ENCODE measurements at regions not wholly inside any gene's neighbourhood (a gene's known extent, or its start where the extent isn't known, plus 50 kb on each side); places are given as distances from the start of the nearest gene placed in this dataset.

GRCh38 chr2:125107446-125107845, 1082.4 kb downstream of the CNTNAP5 start:
- ATAC-seq (ENCODE audit: low read depth in 2 of 2) = no peak
- DNase-seq = no peak
- Mint-ChIP-seq H3K9me3 (peaks cover 0 to 19% (median 5%) of the 10 kb centered on the region in 7 donors), H3K27me3 (no peaks in the 10 kb centered on the region), H3K27ac (no peak overlapping the region), H3K36me3 (no peaks in the 10 kb centered on the region), H3K4me3 (peak overlapping the region in 1 of 4 donors; percentile 13), H3K4me1 (no peaks in the 10 kb centered on the region)
- no peaks in the 10 kb centered on the region for H3K4me1 ChIP-seq (ENCODE audit: control insufficient read depth, insufficient read depth, low read length, poor library complexity, severe bottlenecking)
- no peak overlapping the region for H3K27ac ChIP-seq (ENCODE audit: insufficient read depth, low read length, poor library complexity, severe bottlenecking)
- no peaks in the 10 kb centered on the region for H3K36me3 ChIP-seq (ENCODE audit: control insufficient read depth, insufficient read depth, low read length)
- no peak overlapping the region for H3K4me3 ChIP-seq (ENCODE audit: low read depth, low read length)
- no peaks in the 10 kb centered on the region for H3K27me3 ChIP-seq (ENCODE audit: control insufficient read depth, insufficient read depth, low read length)
- peaks cover 0 to 2% of the 10 kb centered on the region in 2 experiments for H3K9me3 ChIP-seq (ENCODE audit: control insufficient read depth in 2 of 2, low read length in 2 of 2)

GRCh38 chr2:125108251-125108650, 1083.2 kb downstream of the CNTNAP5 start:
- no peak overlapping the region for H3K27ac Mint-ChIP-seq
- no peak for DNase-seq
- H3K4me1 Mint-ChIP-seq = no peaks in the 10 kb centered on the region
- Histone ChIP-seq H3K27me3 (ENCODE audit: control insufficient read depth, insufficient read depth, low read length) (no peaks in the 10 kb centered on the region), H3K9me3 (ENCODE audit: control insufficient read depth in 2 of 2, low read length in 2 of 2) (peaks cover 0 to 2% of the 10 kb centered on the region in 2 experiments), H3K4me3 (ENCODE audit: low read depth, low read length) (no peak overlapping the region), H3K4me1 (ENCODE audit: control insufficient read depth, insufficient read depth, low read length, poor library complexity, severe bottlenecking) (no peaks in the 10 kb centered on the region), H3K27ac (ENCODE audit: insufficient read depth, low read length, poor library complexity, severe bottlenecking) (no peak overlapping the region), H3K36me3 (ENCODE audit: control insufficient read depth, insufficient read depth, low read length) (no peaks in the 10 kb centered on the region)
- H3K36me3 Mint-ChIP-seq = no peaks in the 10 kb centered on the region
- H3K27me3 Mint-ChIP-seq = no peaks in the 10 kb centered on the region
- no peak for ATAC-seq (ENCODE audit: low read depth in 2 of 2)
- no peak overlapping the region for H3K4me3 Mint-ChIP-seq
- peaks cover 0 to 13% (median 4%) of the 10 kb centered on the region in 7 donors for H3K9me3 Mint-ChIP-seq

- no peaks in the 10 kb centered on the region for H3K36me3 ChIP-seq (ENCODE audit: control insufficient read depth, insufficient read depth, low read length)
- H3K36me3 Mint-ChIP-seq = no peaks in the 10 kb centered on the region
- no peak overlapping the region for H3K27ac ChIP-seq (ENCODE audit: insufficient read depth, low read length, poor library complexity, severe bottlenecking)
- H3K9me3 Mint-ChIP-seq = peaks cover 9 to 41% (median 15%) of the 10 kb centered on the region in 7 donors
- DNase-seq (no peak), ATAC-seq (ENCODE audit: low read depth in 2 of 2) (no peak)
- no peaks in the 10 kb centered on the region for H3K4me1 Mint-ChIP-seq
- H3K4me1 ChIP-seq (ENCODE audit: control insufficient read depth, insufficient read depth, low read length, poor library complexity, severe bottlenecking) = no peaks in the 10 kb centered on the region
- H3K27ac Mint-ChIP-seq = no peak overlapping the region
- peaks cover 0 to 8% of the 10 kb centered on the region in 2 experiments for H3K9me3 ChIP-seq (ENCODE audit: control insufficient read depth in 2 of 2, low read length in 2 of 2)
- H3K27me3 ChIP-seq (ENCODE audit: control insufficient read depth, insufficient read depth, low read length) = no peaks in the 10 kb centered on the region
- H3K27me3 Mint-ChIP-seq = no peaks in the 10 kb centered on the region
- no peak overlapping the region for H3K4me3 Mint-ChIP-seq
- no peak overlapping the region for H3K4me3 ChIP-seq (ENCODE audit: low read depth, low read length)
Measured at GRCh38 chr2:125125902-125126301, 1100.8 kb downstream of the CNTNAP5 start.

GRCh38 chr2:125160947-125161346, 1135.9 kb downstream of the CNTNAP5 start:
- ATAC-seq (ENCODE audit: low read depth in 2 of 2) (no peak), DNase-seq (no peak)
- Histone ChIP-seq H3K27me3 (ENCODE audit: control insufficient read depth, insufficient read depth, low read length) (no peaks in the 10 kb centered on the region), H3K36me3 (ENCODE audit: control insufficient read depth, insufficient read depth, low read length) (no peaks in the 10 kb centered on the region), H3K9me3 (ENCODE audit: control insufficient read depth in 2 of 2, low read length in 2 of 2) (no peaks in the 10 kb centered on the region), H3K27ac (ENCODE audit: insufficient read depth, low read length, poor library complexity, severe bottlenecking) (no peak overlapping the region), H3K4me3 (ENCODE audit: low read depth, low read length) (no peak overlapping the region), H3K4me1 (ENCODE audit: control insufficient read depth, insufficient read depth, low read length, poor library complexity, severe bottlenecking) (no peaks in the 10 kb centered on the region)
- no peaks in the 10 kb centered on the region for H3K36me3 Mint-ChIP-seq
- H3K4me3 Mint-ChIP-seq = no peak overlapping the region
- H3K27me3 Mint-ChIP-seq = no peaks in the 10 kb centered on the region
- H3K4me1 Mint-ChIP-seq = no peaks in the 10 kb centered on the region
- H3K27ac Mint-ChIP-seq = no peak overlapping the region
- peaks cover 0 to 24% (median 6%) of the 10 kb centered on the region in 7 donors for H3K9me3 Mint-ChIP-seq

GRCh38 chr2:125167152-125167551, 1142.1 kb downstream of the CNTNAP5 start:
- no peaks in the 10 kb centered on the region for H3K36me3 Mint-ChIP-seq
- H3K27me3 ChIP-seq (ENCODE audit: control insufficient read depth, insufficient read depth, low read length) = no peaks in the 10 kb centered on the region

GRCh38 chr2:125167820-125168219, 1142.7 kb downstream of the CNTNAP5 start:
- H3K4me1 ChIP-seq (ENCODE audit: control insufficient read depth, insufficient read depth, low read length, poor library complexity, severe bottlenecking) = no peaks in the 10 kb centered on the region
- no peak overlapping the region for H3K4me3 ChIP-seq (ENCODE audit: low read depth, low read length)
- H3K4me1 Mint-ChIP-seq = no peaks in the 10 kb centered on the region
- DNase-seq (no peak), ATAC-seq (ENCODE audit: low read depth in 2 of 2) (no peak)
- H3K27ac ChIP-seq (ENCODE audit: insufficient read depth, low read length, poor library complexity, severe bottlenecking) = no peak overlapping the region
- no peaks in the 10 kb centered on the region for H3K36me3 Mint-ChIP-seq
- H3K27me3 ChIP-seq (ENCODE audit: control insufficient read depth, insufficient read depth, low read length) = no peaks in the 10 kb centered on the region
- H3K27me3 Mint-ChIP-seq = no peaks in the 10 kb centered on the region
- H3K36me3 ChIP-seq (ENCODE audit: control insufficient read depth, insufficient read depth, low read length) = no peaks in the 10 kb centered on the region
- peaks cover 0 to 12% (median 7%) of the 10 kb centered on the region in 7 donors for H3K9me3 Mint-ChIP-seq
- peaks cover 2 to 6% of the 10 kb centered on the region in 2 experiments for H3K9me3 ChIP-seq (ENCODE audit: control insufficient read depth in 2 of 2, low read length in 2 of 2)
- H3K4me3 Mint-ChIP-seq = no peak overlapping the region
- H3K27ac Mint-ChIP-seq = no peak overlapping the region

More at GRCh38 chr2:125167152-125167551, 1142.1 kb downstream of the CNTNAP5 start:
- no peaks in the 10 kb centered on the region for H3K4me1 Mint-ChIP-seq
- Histone ChIP-seq H3K4me1 (ENCODE audit: control insufficient read depth, insufficient read depth, low read length, poor library complexity, severe bottlenecking) (no peaks in the 10 kb centered on the region), H3K27ac (ENCODE audit: insufficient read depth, low read length, poor library complexity, severe bottlenecking) (no peak overlapping the region), H3K9me3 (ENCODE audit: control insufficient read depth in 2 of 2, low read length in 2 of 2) (peaks cover 2 to 6% of the 10 kb centered on the region in 2 experiments), H3K4me3 (ENCODE audit: low read depth, low read length) (no peak overlapping the region), H3K36me3 (ENCODE audit: control insufficient read depth, insufficient read depth, low read length) (no peaks in the 10 kb centered on the region)
- no peak for DNase-seq
- peaks cover 0 to 12% (median 5%) of the 10 kb centered on the region in 7 donors for H3K9me3 Mint-ChIP-seq
- H3K4me3 Mint-ChIP-seq = no peak overlapping the region
- no peak overlapping the region for H3K27ac Mint-ChIP-seq
- no peak for ATAC-seq (ENCODE audit: low read depth in 2 of 2)
- no peaks in the 10 kb centered on the region for H3K27me3 Mint-ChIP-seq

- H3K4me3 ChIP-seq (ENCODE audit: low read depth, low read length) = no peak overlapping the region
- ATAC-seq (ENCODE audit: low read depth in 2 of 2) = no peak
Measured at GRCh38 chr2:125168442-125168841, 1143.4 kb downstream of the CNTNAP5 start.

GRCh38 chr2:125169022-125169763, 1144.1 kb downstream of the CNTNAP5 start:
- H3K27me3 Mint-ChIP-seq = no peaks in the 10 kb centered on the region
- ATAC-seq (ENCODE audit: low read depth in 2 of 2) = no peak
- H3K4me1 ChIP-seq (ENCODE audit: control insufficient read depth, insufficient read depth, low read length, poor library complexity, severe bottlenecking) = no peaks in the 10 kb centered on the region
- no peak overlapping the region for H3K27ac ChIP-seq (ENCODE audit: insufficient read depth, low read length, poor library complexity, severe bottlenecking)
- H3K4me3 Mint-ChIP-seq = peak overlapping the region in 1 of 4 donors; percentile 28
- no peaks in the 10 kb centered on the region for H3K27me3 ChIP-seq (ENCODE audit: control insufficient read depth, insufficient read depth, low read length)
- DNase-seq = no peak
- peaks cover 4 to 6% of the 10 kb centered on the region in 2 experiments for H3K9me3 ChIP-seq (ENCODE audit: control insufficient read depth in 2 of 2, low read length in 2 of 2)
- H3K36me3 ChIP-seq (ENCODE audit: control insufficient read depth, insufficient read depth, low read length) = no peaks in the 10 kb centered on the region
- H3K27ac Mint-ChIP-seq = no peak overlapping the region
- H3K36me3 Mint-ChIP-seq = no peaks in the 10 kb centered on the region
- peaks cover 0 to 16% (median 5%) of the 10 kb centered on the region in 7 donors for H3K9me3 Mint-ChIP-seq
- H3K4me1 Mint-ChIP-seq = no peaks in the 10 kb centered on the region
- H3K4me3 ChIP-seq (ENCODE audit: low read depth, low read length) = no peak overlapping the region

More at GRCh38 chr2:125168442-125168841, 1143.4 kb downstream of the CNTNAP5 start:
- no peak overlapping the region for H3K27ac Mint-ChIP-seq
- H3K36me3 ChIP-seq (ENCODE audit: control insufficient read depth, insufficient read depth, low read length) = no peaks in the 10 kb centered on the region
- H3K27me3 Mint-ChIP-seq = no peaks in the 10 kb centered on the region
- no peaks in the 10 kb centered on the region for H3K4me1 Mint-ChIP-seq
- no peaks in the 10 kb centered on the region for H3K4me1 ChIP-seq (ENCODE audit: control insufficient read depth, insufficient read depth, low read length, poor library complexity, severe bottlenecking)
- no peak overlapping the region for H3K4me3 Mint-ChIP-seq
- no peak overlapping the region for H3K27ac ChIP-seq (ENCODE audit: insufficient read depth, low read length, poor library complexity, severe bottlenecking)
- H3K9me3 Mint-ChIP-seq = peaks cover 0 to 13% (median 4%) of the 10 kb centered on the region in 7 donors
- H3K36me3 Mint-ChIP-seq = no peaks in the 10 kb centered on the region
- no peak for DNase-seq
- no peaks in the 10 kb centered on the region for H3K27me3 ChIP-seq (ENCODE audit: control insufficient read depth, insufficient read depth, low read length)
- H3K9me3 ChIP-seq (ENCODE audit: control insufficient read depth in 2 of 2, low read length in 2 of 2) = peaks cover 2 to 6% of the 10 kb centered on the region in 2 experiments
